ENCODE measurements at regions not wholly inside any gene's neighbourhood (a gene's known extent, or its start where the extent isn't known, plus 50 kb on each side); places are given as distances from the start of the nearest gene placed in this dataset.

DNA sequence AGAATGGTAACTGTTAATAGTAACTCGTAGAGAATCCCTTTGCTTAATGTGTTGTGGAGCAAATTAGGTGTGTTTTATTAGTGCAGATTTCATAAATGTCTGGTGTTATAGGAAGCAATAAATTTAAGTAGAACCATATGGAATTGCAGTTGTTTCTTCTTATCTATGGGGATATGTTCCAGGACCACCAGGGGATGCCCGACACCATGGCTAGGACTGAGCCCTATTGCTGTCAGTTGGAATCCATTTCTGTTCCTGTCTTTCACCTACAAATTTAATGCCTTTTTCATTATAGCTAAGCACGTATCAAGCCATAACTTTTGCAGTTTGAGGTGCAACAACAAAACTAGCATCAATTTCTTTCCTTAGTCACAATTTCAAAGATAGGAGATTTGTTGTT lies 72.5 kb downstream of the DDIT4L start:
- Histone ChIP-seq H3K27me3 (no peaks in the 10 kb centered on the region), H3K4me3 (no peak overlapping the region), H3K4me1 (ENCODE audit: low read depth) (no peaks in the 10 kb centered on the region), H3K27ac (no peak overlapping the region), H3K36me3 (no peaks in the 10 kb centered on the region), H3K9me3 (ENCODE audit: low read depth) (no peaks in the 10 kb centered on the region)
- DNase-seq (ENCODE audit: low read depth in 1 of 2, low spot score in 1 of 2) = peak in 1 of 2 donors; percentile 15
- TF ChIP-seq, protein P1, sequence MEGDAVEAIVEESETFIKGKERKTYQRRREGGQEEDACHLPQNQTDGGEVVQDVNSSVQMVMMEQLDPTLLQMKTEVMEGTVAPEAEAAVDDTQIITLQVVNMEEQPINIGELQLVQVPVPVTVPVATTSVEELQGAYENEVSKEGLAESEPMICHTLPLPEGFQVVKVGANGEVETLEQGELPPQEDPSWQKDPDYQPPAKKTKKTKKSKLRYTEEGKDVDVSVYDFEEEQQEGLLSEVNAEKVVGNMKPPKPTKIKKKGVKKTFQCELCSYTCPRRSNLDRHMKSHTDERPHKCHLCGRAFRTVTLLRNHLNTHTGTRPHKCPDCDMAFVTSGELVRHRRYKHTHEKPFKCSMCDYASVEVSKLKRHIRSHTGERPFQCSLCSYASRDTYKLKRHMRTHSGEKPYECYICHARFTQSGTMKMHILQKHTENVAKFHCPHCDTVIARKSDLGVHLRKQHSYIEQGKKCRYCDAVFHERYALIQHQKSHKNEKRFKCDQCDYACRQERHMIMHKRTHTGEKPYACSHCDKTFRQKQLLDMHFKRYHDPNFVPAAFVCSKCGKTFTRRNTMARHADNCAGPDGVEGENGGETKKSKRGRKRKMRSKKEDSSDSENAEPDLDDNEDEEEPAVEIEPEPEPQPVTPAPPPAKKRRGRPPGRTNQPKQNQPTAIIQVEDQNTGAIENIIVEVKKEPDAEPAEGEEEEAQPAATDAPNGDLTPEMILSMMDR (IDR thresholded peaks at IDR 0.05; ENCODE audit: low read depth, low read length) = peak; percentile 27

DNA sequence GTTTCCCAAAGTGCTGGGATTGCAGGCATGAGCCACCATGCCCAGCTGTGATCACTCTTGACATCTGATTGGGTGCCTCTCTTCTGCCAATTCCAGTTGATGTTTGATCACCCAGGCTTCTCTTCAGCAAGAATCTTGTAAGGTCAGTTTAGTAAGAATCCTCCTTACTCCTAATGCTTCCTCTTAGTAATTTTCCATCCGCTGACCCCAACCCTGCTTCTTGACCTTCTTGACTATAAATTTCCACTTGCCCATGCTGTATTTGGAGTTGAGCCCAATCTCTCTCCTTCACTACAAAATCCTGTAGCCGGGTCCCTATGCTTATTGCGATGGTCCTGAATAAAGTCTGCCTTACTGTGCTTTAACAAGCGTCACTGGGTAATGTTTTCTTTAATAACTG lies 75.4 kb downstream of the DDIT4L start:
- Histone ChIP-seq H3K36me3 (no peaks in the 10 kb centered on the region), H3K4me1 (ENCODE audit: low read depth) (no peaks in the 10 kb centered on the region), H3K4me3 (no peak overlapping the region), H3K27ac (no peak overlapping the region), H3K27me3 (no peaks in the 10 kb centered on the region), H3K9me3 (ENCODE audit: low read depth) (no peaks in the 10 kb centered on the region)
- no peak for DNase-seq (ENCODE audit: low read depth in 1 of 2, low spot score in 1 of 2)
- TF ChIP-seq, protein P1 (IDR thresholded peaks at IDR 0.05; ENCODE audit: low read depth, low read length) = no peak

DNA sequence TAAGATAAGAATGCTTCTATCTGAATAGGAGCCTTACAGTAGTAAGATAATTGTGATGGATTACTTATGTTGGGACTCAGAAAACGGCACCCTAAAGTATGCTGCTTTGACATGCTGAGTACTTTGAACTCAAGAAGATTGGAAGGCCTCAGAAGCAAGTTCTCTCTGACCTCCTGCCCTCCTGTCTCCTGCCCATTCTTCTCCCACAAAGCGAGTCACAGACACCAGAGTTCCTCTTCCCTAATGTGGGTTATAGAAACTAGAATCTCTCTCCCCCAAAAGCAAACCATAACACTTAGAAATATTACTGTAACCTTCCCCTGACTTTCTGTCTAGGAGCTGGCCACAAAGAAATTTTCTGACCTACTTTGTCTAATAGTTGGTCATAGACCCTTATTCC lies 76.5 kb downstream of the DDIT4L start:
- no peaks in the 10 kb centered on the region for H3K27me3 ChIP-seq
- H3K36me3 ChIP-seq = no peaks in the 10 kb centered on the region
- no peaks in the 10 kb centered on the region for H3K4me1 ChIP-seq (ENCODE audit: low read depth)
- H3K27ac ChIP-seq = no peak overlapping the region
- H3K4me3 ChIP-seq = no peak overlapping the region
- DNase-seq (ENCODE audit: low read depth in 1 of 2, low spot score in 1 of 2) = no peak
- TF ChIP-seq, protein P1 (IDR thresholded peaks at IDR 0.05; ENCODE audit: low read depth, low read length) = no peak
- H3K9me3 ChIP-seq (ENCODE audit: low read depth) = no peaks in the 10 kb centered on the region

DNA sequence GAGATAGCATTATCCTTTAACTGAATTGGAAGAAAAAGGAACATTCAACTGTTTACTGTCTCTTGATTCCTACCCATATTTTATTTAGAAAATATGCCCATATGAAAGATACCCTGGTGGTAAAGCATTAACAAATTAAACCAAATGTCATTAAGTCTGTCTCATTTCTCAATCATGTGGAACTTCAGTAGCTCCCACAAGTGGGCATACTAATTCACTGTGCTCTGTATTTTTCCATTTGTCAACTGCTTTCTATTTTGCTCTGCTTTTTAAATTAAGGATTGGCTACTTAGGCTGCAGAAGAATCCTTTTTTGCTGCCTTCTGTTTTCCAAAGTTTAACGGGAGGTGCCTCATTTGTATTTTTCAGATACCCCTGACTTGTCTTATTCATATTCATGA lies 77.2 kb downstream of the DDIT4L start:
- Histone ChIP-seq H3K27ac (no peak overlapping the region), H3K4me3 (no peak overlapping the region), H3K4me1 (ENCODE audit: low read depth) (no peaks in the 10 kb centered on the region), H3K9me3 (ENCODE audit: low read depth) (no peaks in the 10 kb centered on the region), H3K27me3 (no peaks in the 10 kb centered on the region), H3K36me3 (no peaks in the 10 kb centered on the region)
- no peak for DNase-seq (ENCODE audit: low read depth in 1 of 2, low spot score in 1 of 2)
- TF ChIP-seq, protein P1 (IDR thresholded peaks at IDR 0.05; ENCODE audit: low read depth, low read length) = no peak

DNA sequence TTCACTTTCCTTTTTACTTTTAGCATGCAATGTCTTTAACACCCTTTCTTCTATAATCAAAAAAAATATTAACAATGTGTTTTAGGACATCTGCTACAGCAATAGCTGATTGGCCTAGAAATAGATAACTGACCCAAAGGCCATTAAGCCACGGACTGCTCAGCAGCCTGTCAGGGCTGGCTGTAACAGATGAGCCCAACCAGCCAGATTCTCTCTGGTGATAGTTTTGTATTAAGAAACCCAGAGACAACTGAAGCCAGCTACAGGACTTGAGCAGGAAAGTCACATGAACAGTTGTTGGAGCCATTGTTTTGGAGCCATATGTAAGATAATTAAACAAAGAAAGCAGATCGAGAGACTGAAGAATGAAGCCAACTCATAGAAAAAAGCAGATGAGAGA lies 80.3 kb downstream of the DDIT4L start:
- TF ChIP-seq, protein P1 (IDR thresholded peaks at IDR 0.05; ENCODE audit: low read depth, low read length) = no peak

DNA sequence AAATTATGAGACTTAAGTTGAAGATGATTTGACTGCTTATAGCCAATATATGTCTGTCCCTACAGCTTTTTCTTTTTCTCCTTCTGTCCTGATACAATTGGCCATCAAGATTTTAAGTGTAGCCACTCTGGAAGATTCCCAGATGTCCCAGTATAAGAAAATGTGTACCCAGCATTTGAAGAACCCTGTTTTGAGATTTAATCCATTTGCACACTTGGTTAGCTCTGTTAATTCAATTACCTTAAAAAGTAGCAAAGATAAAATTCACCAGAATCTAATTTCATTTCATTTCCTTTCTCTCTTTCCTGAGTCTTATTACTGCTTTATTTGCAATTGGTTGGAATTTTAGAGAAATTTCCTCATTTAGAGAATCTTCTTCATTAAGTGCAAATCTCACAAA lies 81.4 kb downstream of the DDIT4L start:
- H3K27me3 ChIP-seq = no peaks in the 10 kb centered on the region
- H3K4me3 ChIP-seq = no peak overlapping the region
- TF ChIP-seq, protein P1 (IDR thresholded peaks at IDR 0.05; ENCODE audit: low read depth, low read length) = no peak

More for the DNA sequence above, 80.3 kb downstream of the DDIT4L start:
- H3K27me3 ChIP-seq = no peaks in the 10 kb centered on the region
- H3K27ac ChIP-seq = no peak overlapping the region
- no peaks in the 10 kb centered on the region for H3K9me3 ChIP-seq (ENCODE audit: low read depth)
- H3K4me1 ChIP-seq (ENCODE audit: low read depth) = no peaks in the 10 kb centered on the region
- DNase-seq (ENCODE audit: low read depth in 1 of 2, low spot score in 1 of 2) = no peak
- H3K36me3 ChIP-seq = no peaks in the 10 kb centered on the region
- H3K4me3 ChIP-seq = no peak overlapping the region

More for the DNA sequence above, 81.4 kb downstream of the DDIT4L start:
- Histone ChIP-seq H3K27ac (no peak overlapping the region), H3K9me3 (ENCODE audit: low read depth) (no peaks in the 10 kb centered on the region), H3K36me3 (no peaks in the 10 kb centered on the region), H3K4me1 (ENCODE audit: low read depth) (no peaks in the 10 kb centered on the region)
- no peak for DNase-seq (ENCODE audit: low read depth in 1 of 2, low spot score in 1 of 2)

All from cardiac muscle cell (in vitro differentiated cells and primary cell).